Right forelimb (tissue), 1 donor: ENCODE measurements at regions not wholly inside any gene's neighbourhood (a gene's known extent, or its start where the extent isn't known, plus 50 kb on each side); places are given as distances from the start of the nearest gene placed in this dataset.
"Not testable (repeated sequence)": the region's sequence is repeated elsewhere in the genome, so short reads cannot be mapped to it uniquely, and the experiment has no call there.

Source experiments
- DNase-seq: peaks from one replicate; pipeline ENCODE4 v3.0.0-alpha.2; 2018

DNA sequence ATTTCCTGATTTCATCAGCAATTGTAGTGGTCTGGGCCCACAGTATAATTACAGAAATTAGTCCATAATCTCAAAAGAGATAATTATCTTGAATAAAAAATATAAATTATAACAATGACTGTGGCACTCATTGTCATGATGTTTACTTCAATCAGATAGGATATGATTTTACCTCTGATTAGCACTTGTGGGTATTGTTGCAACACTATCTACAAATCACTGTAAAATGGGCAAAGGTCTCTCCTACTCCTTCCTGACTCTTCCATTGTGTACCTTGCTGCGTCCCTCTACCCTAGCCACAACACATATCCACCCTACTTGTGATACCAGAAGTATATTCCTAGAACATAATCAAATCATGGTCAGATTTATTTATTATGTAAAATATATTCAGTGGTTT, 200.9 kb upstream of the TRIB2 start:
- no peak for DNase-seq

GRCh38 chr2:12533337-12534005, 183.3 kb upstream of the TRIB2 start:
- DNase-seq: no peak

GRCh38 chr2:12534646-12535263, 182.0 kb upstream of the TRIB2 start:
- no peak for DNase-seq

DNA sequence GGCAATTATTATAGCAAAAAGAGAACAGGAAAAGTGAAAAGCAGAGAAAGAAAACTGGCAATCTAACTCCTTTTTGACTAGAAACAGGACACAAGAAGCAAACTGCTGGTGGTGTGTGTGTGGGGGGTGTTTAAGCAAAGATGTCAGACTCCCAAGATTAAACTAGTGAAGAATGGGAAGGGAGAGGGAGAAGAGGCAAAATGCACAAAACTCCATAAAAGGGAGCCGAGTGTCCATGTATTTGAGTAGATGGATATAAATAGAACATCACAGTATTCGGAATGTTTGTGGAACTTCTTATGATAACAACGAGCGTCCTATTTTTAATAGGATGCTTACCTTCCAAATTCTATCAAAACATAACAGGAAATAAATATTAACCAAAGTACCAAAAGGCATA, 179.8 kb upstream of the TRIB2 start:
- no peak for DNase-seq

DNA sequence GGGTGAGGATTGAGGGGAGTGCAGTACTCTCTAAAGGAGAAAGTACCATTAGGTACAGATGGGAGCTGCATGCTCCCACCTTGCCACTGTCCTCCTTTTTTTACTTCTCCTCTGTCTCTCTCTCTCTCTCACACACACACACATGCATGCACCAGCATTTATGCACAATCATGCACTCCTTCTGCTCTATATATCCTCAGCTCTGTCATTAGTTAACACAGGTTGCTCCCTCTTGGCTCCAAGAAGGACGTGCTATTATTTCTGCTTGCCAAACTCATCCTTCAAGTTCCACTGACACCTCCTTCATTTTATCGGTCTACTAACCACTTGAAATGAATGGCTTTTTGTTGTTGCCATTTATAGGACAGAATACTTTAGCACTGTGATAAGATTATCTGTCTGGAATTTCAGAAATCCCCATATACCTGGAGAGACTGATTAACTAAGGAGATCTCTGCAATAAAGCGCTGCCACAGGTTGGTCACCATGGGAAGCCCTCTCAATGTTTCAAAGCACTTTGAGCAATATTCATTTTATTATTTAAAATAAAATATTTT, 178.5 kb upstream of the TRIB2 start:
- DNase-seq: no peak

GRCh38 chr2:12539336-12539735, 177.4 kb upstream of the TRIB2 start:
- no peak for DNase-seq

GRCh38 chr2:12539776-12540562, 176.8 kb upstream of the TRIB2 start:
- DNase-seq: no peak

DNA sequence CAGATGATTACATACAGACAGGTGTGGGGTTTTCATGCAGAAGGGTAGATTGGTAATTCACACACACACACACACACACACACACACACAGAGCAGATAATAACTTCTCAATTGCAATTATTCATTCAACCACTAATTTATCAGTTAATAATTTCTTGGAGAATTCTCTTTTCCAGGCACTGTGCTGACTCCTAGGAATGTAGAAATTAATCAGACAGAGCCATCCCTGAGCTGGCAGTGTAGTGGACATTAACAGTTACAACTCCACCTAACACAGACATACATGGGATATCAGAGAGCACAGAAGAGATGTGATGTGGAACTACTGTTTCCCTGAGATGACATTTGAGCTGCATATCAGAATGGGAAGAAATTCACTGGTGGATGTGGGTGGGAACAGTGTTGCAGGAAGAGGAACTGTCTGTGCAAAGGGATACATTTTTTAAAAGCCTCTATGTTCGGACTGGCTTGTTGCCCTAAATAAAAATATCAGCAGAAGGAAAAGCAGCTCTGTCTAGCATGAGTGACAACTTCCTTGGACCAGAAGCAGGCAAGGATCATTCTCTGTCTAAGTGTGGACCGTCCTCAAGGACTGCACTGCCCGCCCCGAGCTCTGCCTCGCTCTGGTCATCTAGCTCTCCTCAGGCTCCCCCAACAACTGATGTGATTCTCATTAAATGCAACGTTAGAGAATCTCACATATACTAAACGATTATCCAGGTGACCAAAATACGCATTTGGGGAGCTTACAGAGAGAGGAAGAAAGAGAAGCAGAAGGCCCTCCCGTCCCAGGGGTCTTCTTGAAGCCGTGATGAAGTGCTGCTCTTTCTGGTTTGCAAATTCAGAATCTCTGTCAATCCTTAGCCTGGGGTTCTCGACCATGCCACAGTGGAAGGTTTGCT, 173.4 kb upstream of the TRIB2 start:
- DNase-seq: no peak

DNA sequence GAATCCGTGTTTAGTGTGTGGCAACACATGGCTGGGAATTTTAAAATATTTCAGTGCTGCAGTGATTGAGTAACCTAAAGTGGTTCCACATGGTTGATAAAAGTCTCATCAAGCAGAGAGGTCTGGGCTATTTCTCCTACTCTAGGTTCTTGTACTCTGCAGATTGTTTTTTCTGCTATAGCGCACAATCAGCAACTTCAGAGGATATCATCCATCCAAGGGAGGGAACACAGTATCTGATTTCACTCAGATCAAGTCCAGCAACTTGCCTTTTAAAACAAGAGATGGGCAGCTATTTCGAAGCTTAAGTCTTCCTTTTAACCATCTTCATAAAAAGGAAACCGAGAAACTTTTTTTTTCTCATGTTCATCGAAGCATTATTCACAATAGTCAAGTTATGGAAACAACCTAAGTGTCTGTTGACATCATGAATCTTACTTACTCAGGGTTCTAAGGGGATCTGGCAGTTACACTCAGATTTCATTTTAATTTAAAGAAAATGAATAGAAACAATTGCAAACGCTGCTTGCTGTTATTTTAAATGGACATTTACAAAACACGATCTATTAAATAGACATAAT, 172.7 kb upstream of the TRIB2 start:
- no peak for DNase-seq

GRCh38 chr2:12547566-12548170, 169.1 kb upstream of the TRIB2 start:
- no peak for DNase-seq

- no peak for DNase-seq
Measured at GRCh38 chr2:12548906-12549305, 167.8 kb upstream of the TRIB2 start.

- DNase-seq: no peak
Measured at GRCh38 chr2:12549641-12550040, 167.1 kb upstream of the TRIB2 start.

- DNase-seq: no peak
Measured at GRCh38 chr2:12552092-12552491, 164.6 kb upstream of the TRIB2 start.

DNA sequence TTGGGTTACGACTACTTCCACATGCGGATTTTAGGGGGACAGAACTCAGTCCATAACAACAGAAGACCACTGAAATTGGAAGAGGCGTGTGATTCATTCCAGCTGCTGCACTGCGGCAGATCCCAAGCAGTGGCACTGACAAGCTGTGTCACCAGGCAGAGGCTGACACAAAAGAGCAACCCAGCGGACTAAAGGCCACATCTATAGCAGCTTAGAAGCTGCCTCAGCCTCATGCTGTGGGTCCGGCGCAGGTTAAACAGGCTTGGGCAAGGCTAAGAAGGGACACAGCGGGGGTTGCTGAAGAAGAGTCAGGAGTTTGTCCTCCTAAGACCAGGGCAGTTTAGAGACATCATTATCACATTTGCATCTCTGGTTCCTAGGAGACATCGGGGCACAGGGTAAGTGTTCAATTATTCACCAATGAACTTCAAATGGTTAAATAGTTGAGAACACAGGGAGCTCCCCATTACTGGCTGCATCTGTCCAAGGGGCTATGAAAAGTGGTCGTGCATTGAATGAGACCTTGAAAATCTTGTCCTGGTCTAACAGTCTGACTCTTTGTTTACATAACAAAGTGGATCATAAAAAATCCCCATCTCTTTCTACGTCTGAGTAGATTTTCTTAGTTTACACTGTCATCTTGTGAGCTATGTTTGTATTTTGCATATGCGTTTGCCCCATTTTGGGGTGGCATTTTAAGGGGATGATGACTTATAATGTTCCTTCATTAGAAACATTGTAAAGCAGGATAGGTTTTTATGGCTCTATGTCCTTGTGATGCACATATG, 162.3 kb upstream of the TRIB2 start:
- no peak for DNase-seq

DNA sequence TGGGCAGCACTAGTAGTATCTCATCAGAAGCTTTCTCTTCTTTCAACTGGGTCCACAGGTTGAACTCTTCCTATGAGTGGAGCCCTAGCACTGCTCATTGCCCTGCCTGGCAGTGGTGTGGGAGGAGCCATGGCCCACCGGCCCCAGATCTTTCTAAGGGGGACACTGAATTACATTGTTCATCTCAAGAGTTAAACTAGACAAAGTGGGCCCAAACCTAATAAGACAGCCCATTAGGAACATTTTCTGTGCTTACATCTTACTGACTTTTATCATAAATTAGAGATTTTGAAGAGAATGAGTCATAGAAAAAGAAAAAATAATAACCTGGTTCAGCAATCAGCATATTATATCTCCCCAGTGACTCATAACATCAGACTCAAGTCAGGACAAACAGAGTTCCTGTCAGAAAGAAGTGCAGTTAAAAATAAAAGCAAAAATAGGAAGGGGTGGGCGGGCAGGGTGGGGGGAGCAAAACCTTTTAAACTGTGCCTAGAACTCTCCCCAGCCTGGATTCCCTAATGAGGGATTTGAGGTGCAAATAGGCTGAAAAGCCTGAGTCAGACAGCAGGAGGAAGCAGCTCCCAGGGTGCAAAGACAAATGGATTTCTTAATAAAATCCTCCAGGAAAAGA, 161.6 kb upstream of the TRIB2 start:
- no peak for DNase-seq

- DNase-seq: no peak
Measured at GRCh38 chr2:12556762-12557161, 160.0 kb upstream of the TRIB2 start.

DNA sequence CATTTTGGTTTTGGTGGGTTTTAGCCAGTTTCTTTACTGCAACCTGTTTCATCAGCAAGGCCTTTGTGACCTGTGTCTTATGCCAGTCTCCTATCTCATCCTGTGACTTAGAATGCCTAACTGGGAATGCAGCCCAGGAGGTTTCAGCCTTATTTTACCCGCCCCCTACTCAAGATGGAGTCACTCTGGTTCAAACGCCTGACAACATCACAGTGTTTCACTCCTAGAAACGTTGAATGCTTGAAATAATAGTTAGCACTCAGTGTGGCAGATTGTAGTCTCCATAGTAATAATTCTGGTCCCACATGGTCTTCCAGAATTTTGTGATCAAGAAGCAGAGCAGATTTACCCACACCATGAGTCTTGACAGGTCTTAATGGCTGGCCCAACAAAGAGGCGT, 159.0 kb upstream of the TRIB2 start:
- no peak for DNase-seq

GRCh38 chr2:12558519-12558918, 158.2 kb upstream of the TRIB2 start:
- DNase-seq: no peak

DNA sequence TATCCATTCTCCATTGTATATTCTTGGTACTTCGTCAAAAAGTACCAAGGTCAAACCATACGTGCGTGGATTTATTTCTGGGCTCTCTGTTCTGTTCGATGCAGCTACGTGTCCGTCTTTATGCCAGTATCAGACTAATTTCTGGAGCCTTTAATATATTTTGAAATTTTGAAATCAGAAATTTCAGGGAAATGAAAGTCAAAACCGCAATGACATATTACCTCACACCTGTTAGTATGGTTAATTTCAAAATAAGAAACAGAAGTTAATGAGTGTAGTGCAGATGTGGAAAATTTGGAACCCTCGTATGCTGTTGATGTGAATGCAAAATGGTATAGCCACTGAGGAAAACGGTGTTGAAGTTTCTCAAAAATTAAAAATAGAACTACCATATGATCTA, 156.1 kb upstream of the TRIB2 start:
- DNase-seq: no peak

- DNase-seq: no peak
Measured at GRCh38 chr2:12567411-12567810, 149.3 kb upstream of the TRIB2 start.

DNA sequence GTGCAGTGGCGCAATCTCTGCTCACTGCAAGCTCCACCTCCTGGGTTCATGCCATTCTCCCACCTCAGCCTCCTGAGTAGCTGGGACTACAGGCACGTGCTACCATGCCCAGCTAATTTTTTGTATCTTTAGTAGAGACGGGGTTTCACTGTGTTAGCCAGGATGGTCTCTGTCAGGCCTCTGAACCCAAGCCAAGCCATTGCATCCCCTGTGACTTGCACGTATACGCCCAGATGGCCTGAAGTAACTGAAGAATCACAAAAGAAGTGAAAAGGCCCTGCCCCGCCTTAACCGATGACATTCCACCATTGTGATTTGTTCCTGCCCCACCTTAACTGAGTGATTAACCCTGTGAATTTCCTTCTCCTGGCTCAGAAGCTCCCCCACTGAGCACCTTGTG, 147.2 kb upstream of the TRIB2 start:
- not testable (repeated sequence) for DNase-seq
